ENCODE measurements at regions not wholly inside any gene's neighbourhood (a gene's known extent, or its start where the extent isn't known, plus 50 kb on each side); places are given as distances from the start of the nearest gene placed in this dataset.

DNA sequence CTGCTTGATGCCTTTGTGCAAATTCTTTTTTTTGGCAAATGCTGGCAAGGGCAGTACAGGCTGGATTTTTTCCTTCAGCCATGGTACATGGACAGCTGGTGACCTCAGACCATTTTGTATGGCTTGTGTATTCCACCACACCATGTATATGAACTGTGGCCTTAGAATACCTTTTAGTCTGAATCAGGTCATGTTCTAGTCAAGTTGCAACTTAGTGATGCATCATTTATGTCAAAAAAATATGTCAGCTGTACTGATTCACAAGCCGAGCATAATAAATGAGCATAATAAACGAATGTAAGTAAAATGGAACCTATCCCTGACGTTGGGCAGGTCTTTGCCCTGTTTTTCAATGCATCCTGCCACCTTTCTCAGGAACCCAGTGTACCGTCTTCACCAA, 219.7 kb upstream of the RUNX1 start:
- no peak for DNase-seq (ENCODE audit: low read depth in 2 of 2)

- no peak for DNase-seq (ENCODE audit: low read depth in 2 of 2)
Observed at GRCh38 chr21:35268261-35268660, 219.2 kb upstream of the RUNX1 start.

DNA sequence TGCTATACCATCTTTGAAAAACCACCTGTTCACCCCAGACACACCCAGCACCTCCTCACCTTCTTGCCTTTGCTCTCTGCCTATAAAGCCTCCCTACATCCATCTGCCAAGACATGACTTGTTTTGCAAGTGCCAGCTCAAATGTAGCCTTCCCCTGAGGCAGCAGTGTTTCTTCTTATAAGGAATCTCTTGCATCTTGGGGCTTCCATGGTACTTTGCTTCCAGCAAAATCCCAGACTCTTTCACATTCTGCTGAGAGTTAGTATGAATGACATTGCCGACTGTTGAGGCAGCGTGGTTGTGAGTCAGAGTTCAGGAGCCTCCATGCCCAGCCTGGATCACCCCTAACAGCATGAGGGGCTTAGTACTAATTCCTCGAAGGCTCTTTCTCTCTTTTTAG, 217.4 kb upstream of the RUNX1 start:
- no peak for DNase-seq (ENCODE audit: low read depth in 2 of 2)

- DNase-seq (ENCODE audit: low read depth in 2 of 2): no peak
Observed at GRCh38 chr21:35265170-35265877, 216.2 kb upstream of the RUNX1 start.

- DNase-seq (ENCODE audit: low read depth in 2 of 2): no peak
Observed at GRCh38 chr21:35259457-35259856, 210.4 kb upstream of the RUNX1 start.

- DNase-seq (ENCODE audit: low read depth in 2 of 2): no peak
Observed at GRCh38 chr21:35258521-35258920, 209.4 kb upstream of the RUNX1 start.

DNA sequence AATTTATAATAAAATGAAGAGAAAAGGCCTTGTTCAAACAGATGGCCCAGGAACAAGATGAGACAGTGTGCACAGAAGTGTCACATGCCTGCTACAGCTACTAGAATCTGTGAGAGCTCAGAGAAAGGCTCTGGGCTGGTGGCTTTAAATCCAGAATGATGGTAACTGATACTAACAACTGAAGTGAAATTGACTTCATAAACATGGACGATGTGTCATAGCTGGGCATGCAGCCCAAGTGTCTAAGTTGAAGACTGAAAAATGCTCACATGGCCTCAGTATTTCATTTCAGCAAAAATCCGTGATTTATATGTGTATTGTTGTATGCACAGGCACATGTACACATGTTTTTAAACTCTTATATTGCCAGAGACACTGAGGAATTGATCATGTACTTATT, 208.3 kb upstream of the RUNX1 start:
- DNase-seq (ENCODE audit: low read depth in 2 of 2): no peak

GRCh38 chr21:35256468-35256988, 207.4 kb upstream of the RUNX1 start:
- no peak for DNase-seq (ENCODE audit: low read depth in 2 of 2)

- DNase-seq (ENCODE audit: low read depth in 2 of 2): no peak
Observed at GRCh38 chr21:35254765-35255138, 205.7 kb upstream of the RUNX1 start.

- no peak for DNase-seq (ENCODE audit: low read depth in 2 of 2)
Observed at GRCh38 chr21:35254006-35254764, 205.1 kb upstream of the RUNX1 start.

DNA sequence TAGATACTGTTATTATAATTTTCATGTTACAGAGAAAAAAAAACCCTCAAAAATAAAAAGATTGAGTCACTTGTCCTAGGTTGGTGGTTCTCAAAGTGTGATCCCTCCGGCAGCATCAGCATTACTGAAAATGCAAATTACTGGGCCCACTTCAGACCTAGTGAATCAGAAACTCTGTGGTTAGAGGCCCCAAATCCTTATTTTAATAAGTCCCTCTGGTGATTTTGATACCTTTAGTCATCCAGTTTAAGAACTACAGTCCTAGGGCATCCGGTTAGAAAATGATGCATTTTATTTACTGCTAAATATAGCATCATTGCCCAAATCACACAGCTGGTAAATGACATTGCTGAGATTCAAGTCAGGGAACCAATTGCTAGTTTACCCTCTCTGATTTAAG, 203.7 kb upstream of the RUNX1 start:
- DNase-seq (ENCODE audit: low read depth in 2 of 2): peak in 1 of 2 donors; percentile 26

- DNase-seq (ENCODE audit: low read depth in 2 of 2): no peak
Observed at GRCh38 chr21:35249636-35250035, 200.5 kb upstream of the RUNX1 start.

DNA sequence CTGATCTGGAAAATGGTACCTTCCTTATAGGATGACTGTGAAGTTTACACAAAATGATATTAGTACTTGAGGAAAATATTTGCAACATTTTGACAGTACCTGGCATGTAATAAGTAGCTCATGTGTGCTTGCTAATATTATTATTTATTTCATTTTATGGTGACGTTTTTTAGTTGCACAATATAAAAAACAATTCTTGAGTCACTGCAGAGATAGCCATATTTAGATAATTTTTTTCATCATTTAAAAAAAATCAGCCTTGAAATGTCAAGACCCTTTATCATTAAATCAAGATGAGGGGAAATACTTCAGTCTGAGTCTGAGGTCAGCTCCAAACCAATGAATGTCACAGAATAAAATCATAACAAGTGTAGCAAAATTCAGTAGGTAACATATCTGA, 196.8 kb upstream of the RUNX1 start:
- DNase-seq (ENCODE audit: low read depth in 2 of 2): no peak

- DNase-seq (ENCODE audit: low read depth in 2 of 2): no peak
Observed at GRCh38 chr21:35244514-35244913, 195.4 kb upstream of the RUNX1 start.

DNA sequence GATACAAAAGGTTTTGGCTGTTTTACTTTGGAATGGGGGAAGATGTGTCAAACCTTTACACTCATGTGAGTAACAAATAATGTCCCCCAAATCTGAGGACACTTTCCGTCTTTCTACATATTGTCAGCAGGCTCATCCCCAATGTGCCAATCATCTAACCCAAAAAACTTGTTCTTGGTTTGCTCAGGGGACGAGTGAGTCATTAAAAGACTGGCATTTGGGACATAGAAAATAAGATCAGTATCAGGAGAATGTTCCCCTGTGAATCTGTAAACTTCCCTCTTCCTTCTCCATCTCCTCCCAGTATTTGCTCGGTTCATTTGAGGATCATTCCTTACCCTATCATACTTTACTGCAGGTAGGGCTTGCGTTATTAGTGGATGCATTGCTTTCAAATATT, 194.1 kb upstream of the RUNX1 start:
- DNase-seq (ENCODE audit: low read depth in 2 of 2): no peak

- no peak for DNase-seq (ENCODE audit: low read depth in 2 of 2)
Observed at GRCh38 chr21:35239811-35240219, 190.7 kb upstream of the RUNX1 start.

DNA sequence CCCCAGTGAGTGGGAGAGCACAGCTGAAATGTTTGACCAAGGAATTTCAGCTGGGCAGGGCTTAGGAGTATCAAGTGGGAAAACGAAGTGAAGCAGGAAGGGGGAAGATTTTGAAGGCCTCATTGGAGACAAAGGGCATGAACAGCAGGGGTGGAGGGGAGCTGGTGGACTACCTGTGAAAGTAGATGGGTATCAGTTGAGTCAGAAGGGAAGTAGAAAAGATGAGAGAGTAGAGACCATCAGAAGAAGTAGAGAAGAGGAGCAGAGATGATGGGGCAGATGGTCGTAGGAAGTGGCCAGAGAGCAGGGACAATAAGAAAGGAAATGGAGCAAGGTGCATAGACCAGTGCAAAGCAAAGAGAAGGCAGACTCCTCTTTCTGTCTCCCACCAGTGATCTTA, 189.0 kb upstream of the RUNX1 start:
- DNase-seq (ENCODE audit: low read depth in 2 of 2): no peak

DNA sequence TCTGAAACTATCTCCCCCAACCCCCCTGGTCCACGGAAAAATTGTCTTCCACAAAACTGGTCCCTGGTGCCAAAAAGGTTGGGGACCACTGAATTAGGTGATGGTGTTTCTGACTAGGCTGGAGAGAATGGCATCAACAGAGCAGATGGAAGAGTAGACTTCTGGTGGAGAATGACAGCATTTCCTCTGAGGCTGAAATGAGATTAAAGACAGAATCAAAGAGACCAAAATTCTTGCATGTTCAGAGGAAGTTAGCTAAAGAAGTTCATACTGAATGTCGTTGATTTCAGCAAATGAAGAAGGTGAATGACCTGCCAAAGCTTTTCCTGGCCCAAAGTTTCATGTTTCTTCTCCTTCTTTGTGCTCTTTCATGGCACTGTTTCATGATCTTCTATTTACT, 188.2 kb upstream of the RUNX1 start:
- DNase-seq (ENCODE audit: low read depth in 2 of 2): no peak

- no peak for DNase-seq (ENCODE audit: low read depth in 2 of 2)
Observed at GRCh38 chr21:35236090-35236489, 187.0 kb upstream of the RUNX1 start.

- no peak for DNase-seq (ENCODE audit: low read depth in 2 of 2)
Observed at GRCh38 chr21:35234725-35235124, 185.6 kb upstream of the RUNX1 start.

DNA sequence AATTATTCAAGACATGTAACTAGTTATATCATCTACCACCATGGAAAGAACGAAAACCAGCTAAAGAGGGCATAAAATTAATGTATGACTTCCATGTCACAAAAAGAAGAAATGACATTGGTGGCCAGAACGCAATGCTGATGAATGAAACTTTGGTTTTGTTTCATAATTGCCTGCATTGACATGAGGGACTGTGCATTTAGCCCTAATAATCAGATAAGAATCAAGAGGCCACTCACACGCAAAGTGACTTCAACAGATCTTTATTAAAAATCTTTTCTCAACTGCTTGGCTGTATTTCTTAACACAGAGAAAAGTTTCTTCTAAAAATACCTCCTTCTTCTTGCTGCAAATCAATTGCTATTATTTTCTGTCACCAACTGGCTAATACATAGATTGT, 184.7 kb upstream of the RUNX1 start:
- DNase-seq (ENCODE audit: low read depth in 2 of 2): no peak

GRCh38 chr21:35232545-35233176, 183.6 kb upstream of the RUNX1 start:
- no peak for DNase-seq (ENCODE audit: low read depth in 2 of 2)

DNA sequence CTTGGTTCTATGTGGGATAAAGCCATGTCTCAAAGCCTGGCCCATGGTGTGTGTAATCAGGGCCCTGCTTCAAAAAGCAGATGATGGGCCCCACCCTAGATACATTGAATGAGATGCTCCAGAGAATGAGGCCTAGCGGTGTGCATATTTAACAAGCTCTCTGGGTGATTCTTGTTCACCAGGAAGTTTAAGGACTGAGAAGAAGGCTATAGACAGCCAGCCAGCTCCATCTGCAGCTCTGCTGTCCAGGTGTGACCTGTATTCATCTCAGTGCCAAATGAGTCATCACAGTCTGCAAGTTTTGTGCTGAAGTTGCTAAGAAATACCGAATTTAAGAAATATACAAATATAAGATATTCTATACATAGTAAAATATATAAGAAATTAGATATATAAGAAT, 182.0 kb upstream of the RUNX1 start:
- no peak for DNase-seq (ENCODE audit: low read depth in 2 of 2)
